HG03558 (cell line): ENCODE measurements at regions not wholly inside any gene's neighbourhood (a gene's known extent, or its start where the extent isn't known, plus 50 kb on each side); places are given as distances from the start of the nearest gene placed in this dataset.

Source experiments
- ATAC-seq: cut with Tn5 transposase; IDR thresholded peaks from one replicate; pipeline ENCODE4 v1.9.1; 2021; ENCODE audit warnings: moderate number of reproducible peaks; ENCODE audit not compliant: unreplicated experiment; ENCODE audit errors: extremely low read depth

- ATAC-seq, result no peak
Measured at GRCh38 chr20:23234311-23235078, 116.1 kb upstream of the NXT1 start.

- no peak for ATAC-seq
Measured at GRCh38 chr20:23233341-23233740, 117.2 kb upstream of the NXT1 start.

GRCh38 chr20:23232679-23233308 is 117.8 kb upstream of the NXT1 start:
- no peak for ATAC-seq

- ATAC-seq, result no peak
Measured at GRCh38 chr20:23232219-23232581, 118.4 kb upstream of the NXT1 start.

- ATAC-seq, result no peak
Measured at GRCh38 chr20:23231561-23232218, 118.9 kb upstream of the NXT1 start.

- no peak for ATAC-seq
Measured at GRCh38 chr20:23230766-23231385, 119.7 kb upstream of the NXT1 start.

- ATAC-seq, result no peak
Measured at GRCh38 chr20:23229989-23230388, 120.6 kb upstream of the NXT1 start.

- no peak for ATAC-seq
Measured at GRCh38 chr20:23228912-23229311, 121.7 kb upstream of the NXT1 start.

GRCh38 chr20:23227976-23228375 is 122.6 kb upstream of the NXT1 start:
- ATAC-seq, result no peak

GRCh38 chr20:23227274-23227673 is 123.3 kb upstream of the NXT1 start:
- ATAC-seq, result no peak

- no peak for ATAC-seq
Measured at GRCh38 chr20:23226612-23227265, 123.9 kb upstream of the NXT1 start.

GRCh38 chr20:23225407-23226060 is 125.1 kb upstream of the NXT1 start:
- ATAC-seq, result no peak

- ATAC-seq, result no peak
Measured at GRCh38 chr20:23224806-23225205, 125.8 kb upstream of the NXT1 start.

GRCh38 chr20:23223908-23224580 is 126.5 kb upstream of the NXT1 start:
- ATAC-seq, result no peak

GRCh38 chr20:23222531-23223200 is 127.9 kb upstream of the NXT1 start:
- ATAC-seq, result no peak

- no peak for ATAC-seq
Measured at GRCh38 chr20:23217023-23217422, 130.9 kb upstream of the CD93 start.

GRCh38 chr20:23215344-23215995 is 129.3 kb upstream of the CD93 start:
- no peak for ATAC-seq

GRCh38 chr20:23214903-23215302 is 128.8 kb upstream of the CD93 start:
- no peak for ATAC-seq
